Panc1 (cell line): ENCODE measurements at regions not wholly inside any gene's neighbourhood (a gene's known extent, or its start where the extent isn't known, plus 50 kb on each side); places are given as distances from the start of the nearest gene placed in this dataset.

Experiments used
- ATAC-seq: fragments of 200-7000 bp; cut with Tn5 transposase; 2 replicates; pipeline ENCODE4 v1.9.1; 2020; ENCODE audit warnings: mild to moderate bottlenecking, moderate library complexity
- BruUV-seq: library from RNA; stranded (reverse); fragments of 400-500 nt; replicated peaks from 2 replicates; lab custom pipeline; 2021; lab: Mats Ljungman, UMichigan
- CTCF ChIA-PET: fragments of 300-600 bp; sonication (Branson Sonifier 250); formaldehyde crosslinking; loops from one replicate; lab custom pipeline; 2022; ENCODE audit warnings: antibody characterized with exemption; lab: Charles Lee
- POLR2A ChIA-PET: fragments of 300-600 bp; sonication (Branson Sonifier 250); formaldehyde crosslinking; loops from one replicate; lab custom pipeline; 2022; ENCODE audit warnings: antibody characterized with exemption; lab: Charles Lee
- DNase-seq: peaks from one replicate; pipeline ENCODE4 v3.0.0-alpha.2; 2010; ENCODE audit warnings: low read depth, low spot score
- H3K27ac ChIP-seq: 2 replicates; pipeline ENCODE4 v1.5.1; 2011; ENCODE audit warnings: mild to moderate bottlenecking, low read length, inconsistent platforms
- H3K27me3 ChIP-seq: fragments of 200-500 bp; sonication (Bioruptor generic); 2 replicates; pipeline ENCODE4 v1.6.0; 2014; ENCODE audit warnings: low read length, inconsistent platforms; ENCODE audit not compliant: control insufficient read depth, insufficient read depth
- H3K36me3 ChIP-seq: fragments of 200-500 bp; sonication (Bioruptor generic); 2 replicates; pipeline ENCODE4 v1.5.1; 2014; ENCODE audit warnings: inconsistent platforms, mild to moderate bottlenecking, low read length, moderate library complexity; ENCODE audit not compliant: control insufficient read depth, insufficient read depth
- H3K4me1 ChIP-seq: 2 replicates; pipeline ENCODE4 v1.5.1; 2011; ENCODE audit warnings: inconsistent platforms, mild to moderate bottlenecking, low read length, moderate library complexity; ENCODE audit not compliant: control insufficient read depth, insufficient read depth
- H3K4me3 ChIP-seq, 2 experiments: 2 replicates each; pipeline ENCODE4 v1.5.1; 2011 to 2012; ENCODE audit warnings: low read depth in 2 of 2, low read length in 2 of 2, mild to moderate bottlenecking in 2 of 2, inconsistent platforms in 1 of 2, moderate library complexity in 1 of 2
- H3K9me3 ChIP-seq: fragments of 200-500 bp; sonication (Bioruptor generic); 2 replicates; pipeline ENCODE4 v1.5.1; 2014; ENCODE audit warnings: low read depth, mild to moderate bottlenecking, inconsistent platforms, low read length, moderate library complexity; ENCODE audit not compliant: control insufficient read depth, insufficient read depth
- POLR2AphosphoS5 ChIP-seq: IDR thresholded peaks from 2 replicates; pipeline ENCODE4 v1.6.1; 2012; ENCODE audit warnings: mild to moderate bottlenecking, low read depth, low read length, moderate library complexity
- SIN3A ChIP-seq: IDR thresholded peaks from 2 replicates; pipeline ENCODE4 v1.6.1; 2012; ENCODE audit warnings: low read depth, mild to moderate bottlenecking, low read length, moderate library complexity, borderline replicate concordance; ENCODE audit not compliant: insufficient read depth
- TCF7L2 ChIP-seq: IDR thresholded peaks from 2 replicates; pipeline ENCODE4 v1.6.1; 2011; ENCODE audit warnings: mild to moderate bottlenecking, low read depth, low read length, inconsistent platforms
- in situ Hi-C: cut with HindIII; loops from 2 replicates; pipeline ENCODE4 v1.10.0; 2016; ENCODE audit warnings: low sequenced_read_pairs, low pct_unique_long_range_greater_than_20kb
- intact Hi-C: fragments of 100-400 bp; cut with micrococcal nuclease; formaldehyde crosslinking; loops from one replicate; pipeline ENCODE4 v1.10.0; 2022; ENCODE audit not compliant: unreplicated experiment
- TF ChIP-seq, protein P1 (sequence below): fragments of 450-650 bp; IDR thresholded peaks from 2 replicates; pipeline ENCODE4 v1.5.1; 2017; ENCODE audit warnings: mild to moderate bottlenecking
- TF ChIP-seq, protein P2 (sequence below), 2 experiments: IDR thresholded peaks; 2 replicates each; pipeline ENCODE4 v1.6.1; 2011 to 2012; ENCODE audit warnings: low read depth in 2 of 2, control low read depth in 1 of 2, low read length in 1 of 2, mild to moderate bottlenecking in 1 of 2, moderate library complexity in 1 of 2; ENCODE audit not compliant: insufficient read depth in 1 of 2

DNA sequence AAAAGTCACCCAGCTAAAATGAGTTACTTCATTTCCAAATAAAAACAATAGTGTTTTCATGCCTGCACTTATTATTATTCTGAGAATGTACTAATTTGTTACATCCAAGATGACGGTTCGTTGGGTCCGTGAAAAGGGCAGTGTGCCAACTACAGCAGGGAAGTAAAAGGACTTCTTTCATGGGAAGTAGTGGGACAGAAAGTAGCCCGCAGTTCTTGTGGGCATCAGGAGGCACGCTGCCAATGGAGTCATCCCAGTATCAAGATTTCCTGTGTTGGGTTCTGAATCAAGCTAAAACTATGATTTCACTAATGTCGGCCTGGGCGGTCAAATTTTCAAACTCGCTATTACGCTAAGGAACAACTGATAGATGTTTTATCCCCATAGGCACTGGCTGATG lies 254.5 kb upstream of the SOX2 start:
- in situ Hi-C loops: no loop called here
- DNase-seq (no peak), ATAC-seq (no peak)
- H3K27ac ChIP-seq: no peak overlapping the region
- H3K9me3 ChIP-seq: no peaks in the 10 kb centered on the region
- BruUV-seq: no TSS peak
- intact Hi-C loops: no loop called here
- ChIA-PET CTCF (no interaction called here), POLR2A (no interaction called here)
- no peaks in the 10 kb centered on the region for H3K4me1 ChIP-seq
- no peaks in the 10 kb centered on the region for H3K36me3 ChIP-seq
- TF ChIP-seq, protein P1, sequence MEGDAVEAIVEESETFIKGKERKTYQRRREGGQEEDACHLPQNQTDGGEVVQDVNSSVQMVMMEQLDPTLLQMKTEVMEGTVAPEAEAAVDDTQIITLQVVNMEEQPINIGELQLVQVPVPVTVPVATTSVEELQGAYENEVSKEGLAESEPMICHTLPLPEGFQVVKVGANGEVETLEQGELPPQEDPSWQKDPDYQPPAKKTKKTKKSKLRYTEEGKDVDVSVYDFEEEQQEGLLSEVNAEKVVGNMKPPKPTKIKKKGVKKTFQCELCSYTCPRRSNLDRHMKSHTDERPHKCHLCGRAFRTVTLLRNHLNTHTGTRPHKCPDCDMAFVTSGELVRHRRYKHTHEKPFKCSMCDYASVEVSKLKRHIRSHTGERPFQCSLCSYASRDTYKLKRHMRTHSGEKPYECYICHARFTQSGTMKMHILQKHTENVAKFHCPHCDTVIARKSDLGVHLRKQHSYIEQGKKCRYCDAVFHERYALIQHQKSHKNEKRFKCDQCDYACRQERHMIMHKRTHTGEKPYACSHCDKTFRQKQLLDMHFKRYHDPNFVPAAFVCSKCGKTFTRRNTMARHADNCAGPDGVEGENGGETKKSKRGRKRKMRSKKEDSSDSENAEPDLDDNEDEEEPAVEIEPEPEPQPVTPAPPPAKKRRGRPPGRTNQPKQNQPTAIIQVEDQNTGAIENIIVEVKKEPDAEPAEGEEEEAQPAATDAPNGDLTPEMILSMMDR: no peak
- no peak for TF ChIP-seq POLR2AphosphoS5
- TF ChIP-seq, protein P2, sequence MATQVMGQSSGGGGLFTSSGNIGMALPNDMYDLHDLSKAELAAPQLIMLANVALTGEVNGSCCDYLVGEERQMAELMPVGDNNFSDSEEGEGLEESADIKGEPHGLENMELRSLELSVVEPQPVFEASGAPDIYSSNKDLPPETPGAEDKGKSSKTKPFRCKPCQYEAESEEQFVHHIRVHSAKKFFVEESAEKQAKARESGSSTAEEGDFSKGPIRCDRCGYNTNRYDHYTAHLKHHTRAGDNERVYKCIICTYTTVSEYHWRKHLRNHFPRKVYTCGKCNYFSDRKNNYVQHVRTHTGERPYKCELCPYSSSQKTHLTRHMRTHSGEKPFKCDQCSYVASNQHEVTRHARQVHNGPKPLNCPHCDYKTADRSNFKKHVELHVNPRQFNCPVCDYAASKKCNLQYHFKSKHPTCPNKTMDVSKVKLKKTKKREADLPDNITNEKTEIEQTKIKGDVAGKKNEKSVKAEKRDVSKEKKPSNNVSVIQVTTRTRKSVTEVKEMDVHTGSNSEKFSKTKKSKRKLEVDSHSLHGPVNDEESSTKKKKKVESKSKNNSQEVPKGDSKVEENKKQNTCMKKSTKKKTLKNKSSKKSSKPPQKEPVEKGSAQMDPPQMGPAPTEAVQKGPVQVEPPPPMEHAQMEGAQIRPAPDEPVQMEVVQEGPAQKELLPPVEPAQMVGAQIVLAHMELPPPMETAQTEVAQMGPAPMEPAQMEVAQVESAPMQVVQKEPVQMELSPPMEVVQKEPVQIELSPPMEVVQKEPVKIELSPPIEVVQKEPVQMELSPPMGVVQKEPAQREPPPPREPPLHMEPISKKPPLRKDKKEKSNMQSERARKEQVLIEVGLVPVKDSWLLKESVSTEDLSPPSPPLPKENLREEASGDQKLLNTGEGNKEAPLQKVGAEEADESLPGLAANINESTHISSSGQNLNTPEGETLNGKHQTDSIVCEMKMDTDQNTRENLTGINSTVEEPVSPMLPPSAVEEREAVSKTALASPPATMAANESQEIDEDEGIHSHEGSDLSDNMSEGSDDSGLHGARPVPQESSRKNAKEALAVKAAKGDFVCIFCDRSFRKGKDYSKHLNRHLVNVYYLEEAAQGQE (IDR thresholded peaks at IDR 0.05; ENCODE audit: insufficient read depth in 1 of 2, low read depth in 2 of 2, low read length in 1 of 2): no peak
- TF ChIP-seq SIN3A: no peak
- no peak for TF ChIP-seq TCF7L2
- no peak overlapping the region for H3K4me3 ChIP-seq
- H3K27me3 ChIP-seq: no peaks in the 10 kb centered on the region

DNA sequence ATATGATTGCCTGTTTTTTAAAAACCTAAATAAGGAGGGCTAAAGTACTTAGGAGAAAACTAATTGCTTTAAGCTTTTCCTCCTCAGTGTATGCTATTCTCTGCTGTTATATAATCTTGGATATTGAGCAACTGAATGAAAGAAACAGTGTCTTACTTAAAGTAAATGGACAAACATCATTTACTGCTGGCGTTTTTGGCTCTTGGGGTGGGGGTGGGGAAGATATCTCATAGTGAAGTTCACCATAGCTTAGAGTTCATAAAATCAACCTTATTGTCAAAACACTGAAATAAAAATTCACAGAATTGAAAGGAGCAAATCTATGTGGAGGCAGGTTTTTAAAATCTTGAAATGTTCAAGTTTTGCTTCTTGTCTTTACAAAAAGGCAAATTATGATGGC lies 256.4 kb upstream of the SOX2 start:
- ATAC-seq (no peak), DNase-seq (no peak)
- Histone ChIP-seq H3K4me3 (no peak overlapping the region), H3K27ac (no peak overlapping the region), H3K27me3 (no peaks in the 10 kb centered on the region), H3K9me3 (no peaks in the 10 kb centered on the region), H3K36me3 (no peaks in the 10 kb centered on the region), H3K4me1 (no peaks in the 10 kb centered on the region)
- no peak for TF ChIP-seq SIN3A
- TF ChIP-seq, protein P1: no peak
- no peak for TF ChIP-seq POLR2AphosphoS5
- TF ChIP-seq, protein P2 (IDR thresholded peaks at IDR 0.05; ENCODE audit: insufficient read depth in 1 of 2, low read depth in 2 of 2, low read length in 1 of 2): no peak
- no peak for TF ChIP-seq TCF7L2
- POLR2A ChIA-PET: no interaction called here
- no TSS peak for BruUV-seq
- intact Hi-C loops: no loop called here
- in situ Hi-C loops: no loop called here
- CTCF ChIA-PET: interaction anchor here (0.7 kb wide), 1 partner anchor 181 kb away, joined by 4 read pairs; no protein-coding TSS in a partner anchor
